Stimulated activated CD8-positive, alpha-beta memory T cell treated with anti-CD3 and anti-CD28 coated beads, Interleukin-12 subunit alpha, Interleukin-12 subunit beta, amount 100 ng/mL, for 24 hours (primary cell): ENCODE measurements at regions not wholly inside any gene's neighbourhood (a gene's known extent, or its start where the extent isn't known, plus 50 kb on each side); places are given as distances from the start of the nearest gene placed in this dataset.

Experiments
- DNase-seq: peaks from one replicate; pipeline ENCODE4 v3.0.0-alpha.2; 2020; ENCODE audit errors: extremely low read depth

GRCh38 chr6:43904311-43905123 is 134.5 kb downstream of the VEGFA start:
- DNase-seq = no peak

GRCh38 chr6:43903739-43904290 is 133.8 kb downstream of the VEGFA start:
- no peak for DNase-seq

- DNase-seq = no peak
Measured at GRCh38 chr6:43901733-43902230, 131.8 kb downstream of the VEGFA start.

GRCh38 chr6:43900916-43901732 is 131.1 kb downstream of the VEGFA start:
- no peak for DNase-seq

- no peak for DNase-seq
Measured at GRCh38 chr6:43900560-43900915, 130.5 kb downstream of the VEGFA start.

GRCh38 chr6:43899830-43900229 is 129.8 kb downstream of the VEGFA start:
- DNase-seq = no peak

GRCh38 chr6:43898358-43899131 is 128.5 kb downstream of the VEGFA start:
- DNase-seq = no peak

GRCh38 chr6:43897571-43898302 is 127.7 kb downstream of the VEGFA start:
- DNase-seq = no peak

GRCh38 chr6:43896329-43897255 is 126.6 kb downstream of the VEGFA start:
- DNase-seq = no peak

- DNase-seq = no peak
Measured at GRCh38 chr6:43895656-43896328, 125.8 kb downstream of the VEGFA start.

- no peak for DNase-seq
Measured at GRCh38 chr6:43893073-43893472, 123.1 kb downstream of the VEGFA start.

GRCh38 chr6:43891072-43891870 is 121.3 kb downstream of the VEGFA start:
- no peak for DNase-seq

- DNase-seq = no peak
Measured at GRCh38 chr6:43890197-43891062, 120.4 kb downstream of the VEGFA start.

GRCh38 chr6:43887906-43888683 is 118.1 kb downstream of the VEGFA start:
- DNase-seq = no peak

- DNase-seq = no peak
Measured at GRCh38 chr6:43887340-43887858, 117.4 kb downstream of the VEGFA start.

GRCh38 chr6:43886717-43887339 is 116.8 kb downstream of the VEGFA start:
- no peak for DNase-seq
